ENCODE measurements at regions not wholly inside any gene's neighbourhood (a gene's known extent, or its start where the extent isn't known, plus 50 kb on each side); places are given as distances from the start of the nearest gene placed in this dataset.

GRCh38 chr2:48219555-48220436 is 94.7 kb upstream of the FOXN2 start:
- TF ChIP-seq REST (IDR thresholded peaks at IDR 0.05; ENCODE audit: low read depth) (no peak), USF1 (IDR thresholded peaks at IDR 0.05) (no peak), RAD21 (IDR thresholded peaks at IDR 0.05; ENCODE audit: low read depth) (no peak), MAX (IDR thresholded peaks at IDR 0.05) (no peak), TCF12 (IDR thresholded peaks at IDR 0.05; ENCODE audit: low read depth) (no peak), EGR1 (IDR thresholded peaks at IDR 0.05) (no peak), ZBTB7A (IDR thresholded peaks at IDR 0.05; ENCODE audit: low read depth) (no peak), NFIC (IDR thresholded peaks at IDR 0.05) (no peak), CREB1 (IDR thresholded peaks at IDR 0.05; ENCODE audit: low read depth) (no peak)
